Endothelial cell of umbilical vein (primary cell): ENCODE measurements at regions not wholly inside any gene's neighbourhood (a gene's known extent, or its start where the extent isn't known, plus 50 kb on each side); places are given as distances from the start of the nearest gene placed in this dataset.

Source experiments
- JUN ChIP-seq: IDR thresholded peaks from 2 replicates; pipeline ENCODE4 v1.6.1; 2011; ENCODE audit warnings: borderline replicate concordance, low read depth; ENCODE audit not compliant: insufficient read length, insufficient read depth
- MYC ChIP-seq: IDR thresholded peaks from one replicate; pipeline ENCODE4 v1.6.1; 2011; ENCODE audit warnings: mild to moderate bottlenecking, low read depth, low read length
- POLR2A ChIP-seq: IDR thresholded peaks from 2 replicates; pipeline ENCODE4 v1.6.1; 2012; ENCODE audit warnings: low read depth, mild to moderate bottlenecking, control low read depth, low read length
- TF ChIP-seq, protein P1 (sequence below): IDR thresholded peaks from 2 replicates; pipeline ENCODE4 v1.6.1; 2011; ENCODE audit not compliant: insufficient read depth, insufficient read length
- TF ChIP-seq, protein P2 (sequence below), 2 donors: IDR thresholded peaks; 1 replicate in 1 of 2; 2 replicates in 1 of 2; pipeline ENCODE4 v1.5.1; 2011; ENCODE audit warnings: low read length in 2 of 2, mild to moderate bottlenecking in 2 of 2, moderate library complexity in 2 of 2, control low read depth in 1 of 2, inconsistent platforms in 1 of 2, low read depth in 1 of 2; ENCODE audit not compliant: insufficient read depth in 1 of 2; ENCODE audit errors: extremely low read depth in 1 of 2

DNA sequence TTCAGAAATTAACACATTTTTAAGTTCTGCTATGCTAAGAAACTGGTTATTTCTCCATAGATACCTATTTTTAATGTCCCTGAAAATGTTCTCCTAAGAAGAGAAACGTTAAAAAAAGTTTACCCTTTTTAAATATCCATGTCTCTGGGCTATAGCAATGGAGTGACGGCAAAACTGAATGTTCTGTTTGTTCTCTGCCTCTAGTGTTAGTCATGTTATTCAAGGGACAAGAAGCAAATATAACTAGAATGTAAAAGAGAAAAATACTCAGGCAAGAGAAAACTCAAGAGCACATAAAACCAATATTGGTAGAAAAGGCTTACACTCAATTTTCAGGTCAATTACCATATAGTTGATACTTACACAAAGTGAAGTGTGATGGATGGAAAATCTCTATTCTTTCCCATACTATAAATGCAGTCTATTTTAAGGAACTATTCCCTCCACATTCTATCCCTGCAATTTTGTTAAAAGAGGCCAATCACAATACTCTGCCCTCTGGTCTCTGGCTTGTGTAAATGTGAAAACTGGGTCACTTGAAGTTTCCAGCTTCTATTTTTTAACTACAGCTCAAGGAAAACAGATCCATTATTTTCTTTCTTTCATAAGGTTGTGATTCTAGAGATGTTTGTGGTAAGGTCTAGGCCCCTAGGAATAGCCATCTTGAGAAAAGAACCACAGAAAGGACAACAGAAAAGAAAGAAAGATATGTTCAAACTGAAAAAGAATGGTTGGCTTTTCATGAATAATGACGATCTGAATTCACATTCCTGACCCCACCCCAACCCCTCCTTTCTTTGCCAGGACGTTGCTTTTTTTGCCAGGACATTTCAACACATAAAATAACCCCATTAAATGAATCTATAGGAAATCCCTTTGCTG, 200.3 kb upstream of the FAM83B start:
- TF ChIP-seq, protein P1, sequence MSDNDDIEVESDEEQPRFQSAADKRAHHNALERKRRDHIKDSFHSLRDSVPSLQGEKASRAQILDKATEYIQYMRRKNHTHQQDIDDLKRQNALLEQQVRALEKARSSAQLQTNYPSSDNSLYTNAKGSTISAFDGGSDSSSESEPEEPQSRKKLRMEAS: no peak
- no peak for TF ChIP-seq MYC
- TF ChIP-seq, protein P2, sequence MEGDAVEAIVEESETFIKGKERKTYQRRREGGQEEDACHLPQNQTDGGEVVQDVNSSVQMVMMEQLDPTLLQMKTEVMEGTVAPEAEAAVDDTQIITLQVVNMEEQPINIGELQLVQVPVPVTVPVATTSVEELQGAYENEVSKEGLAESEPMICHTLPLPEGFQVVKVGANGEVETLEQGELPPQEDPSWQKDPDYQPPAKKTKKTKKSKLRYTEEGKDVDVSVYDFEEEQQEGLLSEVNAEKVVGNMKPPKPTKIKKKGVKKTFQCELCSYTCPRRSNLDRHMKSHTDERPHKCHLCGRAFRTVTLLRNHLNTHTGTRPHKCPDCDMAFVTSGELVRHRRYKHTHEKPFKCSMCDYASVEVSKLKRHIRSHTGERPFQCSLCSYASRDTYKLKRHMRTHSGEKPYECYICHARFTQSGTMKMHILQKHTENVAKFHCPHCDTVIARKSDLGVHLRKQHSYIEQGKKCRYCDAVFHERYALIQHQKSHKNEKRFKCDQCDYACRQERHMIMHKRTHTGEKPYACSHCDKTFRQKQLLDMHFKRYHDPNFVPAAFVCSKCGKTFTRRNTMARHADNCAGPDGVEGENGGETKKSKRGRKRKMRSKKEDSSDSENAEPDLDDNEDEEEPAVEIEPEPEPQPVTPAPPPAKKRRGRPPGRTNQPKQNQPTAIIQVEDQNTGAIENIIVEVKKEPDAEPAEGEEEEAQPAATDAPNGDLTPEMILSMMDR (IDR thresholded peaks at IDR 0.05; ENCODE audit: extremely low read depth in 1 of 2, insufficient read depth in 1 of 2, low read depth in 1 of 2, low read length in 2 of 2): no peak
- no peak for TF ChIP-seq POLR2A
- no peak for TF ChIP-seq JUN
